Activated T-cell treated with anti-CD3 and anti-CD28 coated beads, Interleukin-2, amount 50 U/mL, for 48 hours (primary cell): ENCODE measurements at regions not wholly inside any gene's neighbourhood (a gene's known extent, or its start where the extent isn't known, plus 50 kb on each side); places are given as distances from the start of the nearest gene placed in this dataset.

Source experiments
- DNase-seq, 2 experiments: peaks; one replicate each; pipeline ENCODE4 v3.0.0-alpha.2; 2020

GRCh38 chr12:89977405-89978085 lies 268.9 kb upstream of the ATP2B1 start:
- no peak for DNase-seq

GRCh38 chr12:89976866-89977265 lies 268.2 kb upstream of the ATP2B1 start:
- no peak for DNase-seq

DNA sequence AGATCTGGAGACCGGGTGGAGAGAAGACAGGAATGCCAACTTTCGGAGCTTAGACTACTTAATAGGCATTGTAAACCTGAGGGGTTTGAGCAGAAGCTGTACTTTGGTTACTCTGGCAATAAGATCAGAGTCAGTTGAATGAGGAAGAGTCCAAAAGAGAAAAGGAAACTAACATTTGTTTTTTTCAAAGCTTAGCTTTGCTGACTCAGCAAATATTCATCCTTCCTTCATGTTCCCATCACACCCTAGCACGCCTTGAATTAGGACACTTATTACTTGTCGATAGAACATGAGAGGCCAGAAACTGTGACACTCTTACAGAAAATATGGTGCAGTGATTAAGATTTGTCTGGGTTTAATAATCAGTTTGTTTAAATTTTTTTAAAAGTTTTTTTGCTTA lies 266.9 kb upstream of the ATP2B1 start:
- DNase-seq: no peak

GRCh38 chr12:89971880-89972279 lies 263.2 kb upstream of the ATP2B1 start:
- no peak for DNase-seq

DNA sequence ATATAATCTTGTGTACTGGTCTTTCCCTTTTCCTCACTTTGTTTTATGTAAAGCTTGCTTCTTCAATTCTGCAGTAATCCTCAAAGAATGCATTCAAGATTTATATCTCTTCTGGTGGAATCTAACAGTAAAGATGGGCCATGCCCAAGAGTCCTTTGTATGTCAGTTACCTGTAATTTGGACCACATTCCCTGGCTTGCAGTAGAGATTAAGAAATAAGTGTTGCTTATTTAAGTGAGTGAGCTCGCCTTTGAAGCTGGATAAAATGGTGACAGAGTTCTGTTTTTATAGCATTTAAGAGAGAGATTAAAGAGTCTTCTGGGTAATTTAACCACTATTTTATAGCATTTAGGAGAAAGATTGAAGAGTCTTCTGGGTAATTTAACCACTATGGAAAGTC lies 262.1 kb upstream of the ATP2B1 start:
- DNase-seq: no peak

DNA sequence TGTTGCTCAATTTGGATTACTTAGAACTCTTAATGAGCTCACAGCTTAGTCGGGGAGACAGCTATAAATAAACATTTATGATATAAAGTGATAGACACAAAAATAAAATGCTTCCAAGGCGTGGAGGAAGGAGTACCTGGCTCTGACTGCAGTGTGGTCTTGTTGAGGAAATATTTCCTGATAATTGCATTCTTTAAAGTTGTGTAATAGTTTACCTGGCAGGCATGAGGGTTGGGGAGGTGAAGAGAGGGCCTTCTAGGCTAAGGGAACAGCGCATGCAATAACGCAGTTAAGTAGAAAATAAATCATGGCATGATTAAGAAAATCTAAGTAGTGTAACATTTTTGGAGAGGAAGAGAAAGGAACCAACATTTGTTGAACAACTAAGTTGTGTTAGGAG lies 260.5 kb upstream of the ATP2B1 start:
- DNase-seq: no peak

GRCh38 chr12:89968151-89968700 lies 259.6 kb upstream of the ATP2B1 start:
- DNase-seq: no peak

DNA sequence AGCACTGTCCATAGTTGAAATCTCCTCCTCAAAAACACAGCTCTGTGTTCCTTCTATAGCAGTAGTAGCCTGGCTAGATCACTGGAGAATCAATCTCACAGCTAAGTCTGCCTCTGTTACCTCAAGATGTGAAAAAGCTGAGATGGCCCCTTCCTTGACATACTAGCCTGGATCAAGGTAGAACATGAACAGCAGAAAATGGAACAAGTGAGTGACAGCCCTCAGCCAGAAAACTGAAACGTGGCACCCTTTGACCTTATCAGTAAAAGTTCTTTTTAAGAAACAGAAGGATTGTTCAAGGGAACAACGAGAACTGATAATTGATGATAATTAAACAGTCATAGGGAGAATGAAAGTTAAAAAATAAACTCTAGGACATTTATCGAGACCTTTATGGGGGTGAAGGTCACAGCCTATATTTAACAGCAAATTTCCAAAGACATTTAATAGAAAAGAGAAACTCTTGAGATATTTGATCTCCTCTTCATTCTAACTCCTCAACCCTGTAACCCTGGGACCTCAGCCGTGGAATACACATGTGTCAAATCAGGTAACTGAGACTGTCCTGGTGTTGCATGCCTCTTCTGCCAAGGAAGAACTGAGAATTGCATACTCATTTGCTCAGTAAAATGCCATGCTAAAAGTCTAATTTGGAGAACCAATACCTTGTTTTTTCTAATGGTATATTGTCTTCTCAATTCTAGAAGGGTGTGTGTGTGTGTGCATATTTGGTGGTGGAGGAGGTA lies 258.0 kb upstream of the ATP2B1 start:
- no peak for DNase-seq

- no peak for DNase-seq
Observed at GRCh38 chr12:89965993-89966392, 257.4 kb upstream of the ATP2B1 start.

GRCh38 chr12:89962648-89963047 lies 254.0 kb upstream of the ATP2B1 start:
- no peak for DNase-seq

GRCh38 chr12:89960607-89961394 lies 252.2 kb upstream of the ATP2B1 start:
- DNase-seq: no peak

DNA sequence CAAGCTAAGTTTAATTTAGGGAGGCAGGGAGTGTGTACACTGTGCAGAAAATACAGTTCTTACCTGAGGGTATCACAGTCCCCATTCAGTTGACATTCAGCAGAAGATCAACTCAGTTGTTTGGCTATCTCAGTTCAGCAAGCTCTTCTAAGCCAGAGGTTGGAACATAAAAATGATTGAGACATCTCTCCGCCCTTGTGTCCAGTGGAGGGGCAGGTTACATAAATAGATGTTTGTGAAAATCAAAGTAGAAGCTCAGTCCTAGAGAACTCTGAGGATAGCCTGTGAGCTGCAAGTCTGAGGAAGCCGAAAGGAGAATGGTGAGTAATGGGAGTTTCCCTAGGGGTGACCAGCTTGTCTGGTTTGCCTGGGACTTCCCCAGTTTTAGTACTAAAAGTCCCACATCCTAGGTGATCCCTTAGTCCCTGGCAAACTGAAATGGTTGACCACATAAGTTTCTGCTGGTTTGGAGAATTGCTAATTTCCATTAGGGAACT lies 251.4 kb upstream of the ATP2B1 start:
- DNase-seq: peak; percentile 36 to 39

DNA sequence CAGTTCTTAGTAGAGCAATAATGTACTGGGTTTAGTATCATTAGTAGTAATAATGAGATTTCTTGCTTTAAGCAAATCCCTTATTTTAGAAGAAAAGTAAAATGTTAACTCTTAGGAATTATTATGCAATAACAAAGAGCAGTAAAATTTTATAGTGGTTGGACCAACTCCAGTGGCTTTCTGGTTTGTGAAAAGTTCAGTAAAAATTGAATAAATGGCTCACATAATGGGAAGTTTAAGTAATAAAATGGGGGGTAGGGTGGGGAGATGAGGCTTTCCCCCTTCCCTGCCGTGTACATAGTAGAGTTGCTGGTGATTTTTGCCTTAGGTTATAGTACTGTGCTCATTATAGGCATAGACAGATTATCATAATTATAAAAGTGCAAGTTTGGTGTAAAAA lies 250.5 kb upstream of the ATP2B1 start:
- DNase-seq: no peak

- DNase-seq: no peak
Observed at GRCh38 chr12:89954259-89954658, 245.6 kb upstream of the ATP2B1 start.

DNA sequence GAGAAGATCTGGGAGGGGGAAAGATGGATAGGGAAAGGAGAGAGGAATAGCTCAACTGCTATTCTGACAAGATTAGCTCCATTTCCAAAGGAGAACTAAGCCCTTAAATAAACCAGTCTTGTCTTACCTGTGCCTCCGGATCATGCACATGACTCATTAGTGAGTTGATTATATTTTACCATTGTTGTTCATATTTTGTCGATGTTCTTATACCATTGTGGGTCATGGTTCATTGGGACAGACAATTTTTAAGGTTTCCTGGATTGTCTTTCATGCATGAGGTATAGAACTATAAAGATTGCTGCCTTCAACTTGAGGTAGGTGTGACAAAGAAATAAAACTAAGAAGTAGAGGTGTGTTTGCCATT lies 243.0 kb upstream of the ATP2B1 start:
- DNase-seq: no peak

DNA sequence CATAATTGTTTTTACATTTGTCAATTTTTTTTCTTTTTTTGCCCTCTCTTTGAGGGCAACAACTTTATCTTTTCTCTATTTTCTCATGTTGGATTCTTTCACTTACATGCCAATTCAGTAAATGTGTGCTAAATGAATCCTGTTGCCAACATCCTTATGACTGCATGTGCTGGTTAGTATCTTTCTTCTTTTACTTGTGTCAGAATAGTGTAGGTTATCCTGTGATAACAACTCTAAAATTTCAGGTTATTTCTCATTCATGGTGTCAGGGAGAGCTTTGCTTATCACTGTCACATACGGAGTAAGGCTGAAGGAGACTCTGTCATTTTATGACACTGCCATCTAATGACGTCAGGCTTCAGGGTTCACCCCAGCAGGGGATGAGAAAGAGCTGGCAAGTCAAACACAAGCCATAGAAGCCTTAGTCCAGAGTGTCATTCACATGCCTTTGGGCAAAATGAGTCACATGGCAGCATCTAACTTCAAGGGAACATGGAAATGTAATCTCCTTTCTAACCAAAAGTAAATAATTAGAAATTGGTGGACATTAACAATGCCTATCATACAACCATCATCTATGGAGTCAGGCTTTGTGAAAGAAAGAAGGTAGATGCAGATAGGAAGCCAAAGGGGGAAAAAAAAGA lies 242.5 kb upstream of the ATP2B1 start:
- DNase-seq: no peak

DNA sequence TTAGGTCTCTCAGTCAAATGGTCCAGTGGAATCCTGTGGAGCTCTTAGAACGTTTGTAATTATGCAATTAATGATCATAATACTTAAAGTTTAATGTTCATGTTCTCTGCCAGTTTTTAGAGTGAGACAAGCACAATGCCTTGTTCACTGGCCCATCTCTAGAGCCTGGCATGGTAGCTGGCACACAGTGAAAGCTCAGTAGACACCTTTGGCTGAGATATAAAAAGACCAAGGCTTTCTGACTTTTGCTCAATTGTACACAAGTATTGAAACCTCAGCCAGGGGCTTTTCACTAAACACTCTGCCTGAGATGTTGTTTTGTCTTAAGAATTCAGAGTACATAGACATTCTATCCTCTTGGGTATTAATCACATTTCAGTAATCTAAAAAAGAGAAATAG lies 241.8 kb upstream of the ATP2B1 start:
- no peak for DNase-seq

- DNase-seq: no peak
Observed at GRCh38 chr12:89949457-89950195, 241.0 kb upstream of the ATP2B1 start.

DNA sequence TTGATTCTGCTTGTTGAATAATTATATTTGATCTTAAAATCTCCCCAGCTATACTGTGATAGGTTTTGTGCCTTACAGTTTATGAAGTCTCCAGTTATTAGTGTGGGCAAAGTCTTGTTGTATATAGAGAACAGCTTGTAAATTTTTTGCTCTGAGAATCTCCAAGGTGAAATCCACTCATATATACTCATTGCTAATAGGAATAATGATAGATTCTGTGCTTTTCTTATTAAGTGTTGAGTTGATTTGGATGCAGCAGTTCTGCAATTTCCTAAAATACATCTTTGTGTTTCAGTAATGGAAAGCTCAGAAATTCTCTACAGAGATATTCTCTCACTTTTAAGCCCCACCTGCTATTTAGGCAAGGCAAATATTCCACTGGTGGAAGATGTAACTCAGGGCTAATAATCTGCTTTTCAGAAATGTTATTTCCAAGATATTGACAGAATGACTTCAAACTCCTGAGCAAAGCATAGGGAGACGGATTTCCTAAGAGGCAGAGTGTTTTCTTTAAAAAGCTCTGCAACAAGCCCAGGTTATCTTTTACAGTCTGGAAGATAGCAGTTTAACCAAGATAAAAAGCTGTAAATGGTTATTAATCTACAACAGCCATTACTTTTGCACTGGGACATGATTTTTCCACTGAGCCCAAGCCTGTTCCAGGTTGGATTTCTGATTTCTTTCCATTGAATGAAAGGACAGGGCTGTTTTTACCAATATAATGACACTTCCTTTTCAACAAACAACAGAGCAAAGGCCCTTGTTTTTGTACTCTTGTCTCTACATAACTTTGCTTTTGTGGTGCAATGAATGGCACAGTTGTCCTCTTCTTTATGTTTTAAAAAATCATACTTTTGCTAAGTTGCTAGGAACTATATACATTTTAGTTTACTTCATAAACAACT lies 239.9 kb upstream of the ATP2B1 start:
- DNase-seq: no peak

DNA sequence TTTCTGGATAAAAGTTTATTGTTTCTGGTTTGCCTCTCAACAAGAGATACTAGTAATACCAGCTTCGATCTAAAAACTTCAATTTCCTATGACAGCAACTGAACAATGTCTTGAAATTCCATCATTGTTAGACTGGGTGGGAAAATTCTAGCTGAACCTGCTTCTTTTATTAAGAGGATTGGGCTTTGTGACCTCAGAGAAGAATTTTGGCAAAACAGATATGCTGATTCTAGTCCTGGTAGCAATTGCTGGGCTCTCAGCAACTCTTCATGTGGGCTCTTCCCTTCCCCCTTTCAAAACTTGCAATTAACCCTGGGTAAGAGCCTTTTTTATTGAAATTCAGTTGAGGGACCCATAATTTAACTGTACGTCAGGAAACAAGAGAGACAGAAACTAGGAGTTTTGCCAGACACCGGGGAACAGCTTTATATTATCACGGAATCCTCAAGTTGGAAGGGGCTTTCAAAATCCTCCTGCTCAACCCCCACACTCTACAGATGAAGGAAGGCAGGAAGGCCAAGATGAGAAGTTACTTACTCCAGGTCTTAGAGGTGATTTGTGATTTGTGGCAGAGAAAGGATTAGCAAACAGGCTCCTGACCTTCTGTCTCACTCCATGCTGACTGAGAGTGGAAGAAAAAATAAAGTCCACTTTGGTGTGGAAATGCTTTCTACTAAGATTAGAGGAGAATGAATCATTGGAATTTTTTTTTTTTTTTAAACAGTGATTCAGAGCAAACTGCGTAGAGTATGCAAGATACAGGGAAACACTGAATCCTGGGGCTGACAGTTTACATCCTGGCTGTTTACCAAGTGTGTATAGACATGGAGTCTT lies 239.0 kb upstream of the ATP2B1 start:
- DNase-seq: no peak
